HFFc6 (cell line): ENCODE measurements at regions not wholly inside any gene's neighbourhood (a gene's known extent, or its start where the extent isn't known, plus 50 kb on each side); places are given as distances from the start of the nearest gene placed in this dataset.

ENCODE experiments used
- DNase-seq: peaks from one replicate; pipeline ENCODE4 v3.0.0-alpha.2; 2018
- H3K27ac Mint-ChIP-seq: 2 replicates; pipeline ENCODE4 v1.8.0; 2020; ENCODE audit warnings: mild to moderate bottlenecking, mixed read lengths
- H3K27me3 Mint-ChIP-seq: 2 replicates; pipeline ENCODE4 v1.8.0; 2021; ENCODE audit warnings: mild to moderate bottlenecking, moderate library complexity, mixed read lengths; ENCODE audit not compliant: insufficient read depth
- H3K36me3 Mint-ChIP-seq: 2 replicates; pipeline ENCODE4 v1.8.0; 2021; ENCODE audit warnings: low read depth, mixed read lengths
- H3K4me1 Mint-ChIP-seq: 2 replicates; pipeline ENCODE4 v1.8.0; 2020; ENCODE audit warnings: low read depth, mixed read lengths
- H3K4me3 Mint-ChIP-seq: 2 replicates; pipeline ENCODE4 v1.8.0; 2020; ENCODE audit warnings: mild to moderate bottlenecking, moderate library complexity, mixed read lengths
- H3K9me3 Mint-ChIP-seq: 2 replicates; pipeline ENCODE4 v1.8.0; 2020; ENCODE audit warnings: mild to moderate bottlenecking, mixed read lengths
- TF ChIP-seq, protein P1 (sequence below): fragments of 200-600 bp; sonication (generic); IDR thresholded peaks from 2 replicates; pipeline ENCODE4 v1.5.0; 2021; ENCODE audit warnings: antibody characterized with exemption, mild to moderate bottlenecking

DNA sequence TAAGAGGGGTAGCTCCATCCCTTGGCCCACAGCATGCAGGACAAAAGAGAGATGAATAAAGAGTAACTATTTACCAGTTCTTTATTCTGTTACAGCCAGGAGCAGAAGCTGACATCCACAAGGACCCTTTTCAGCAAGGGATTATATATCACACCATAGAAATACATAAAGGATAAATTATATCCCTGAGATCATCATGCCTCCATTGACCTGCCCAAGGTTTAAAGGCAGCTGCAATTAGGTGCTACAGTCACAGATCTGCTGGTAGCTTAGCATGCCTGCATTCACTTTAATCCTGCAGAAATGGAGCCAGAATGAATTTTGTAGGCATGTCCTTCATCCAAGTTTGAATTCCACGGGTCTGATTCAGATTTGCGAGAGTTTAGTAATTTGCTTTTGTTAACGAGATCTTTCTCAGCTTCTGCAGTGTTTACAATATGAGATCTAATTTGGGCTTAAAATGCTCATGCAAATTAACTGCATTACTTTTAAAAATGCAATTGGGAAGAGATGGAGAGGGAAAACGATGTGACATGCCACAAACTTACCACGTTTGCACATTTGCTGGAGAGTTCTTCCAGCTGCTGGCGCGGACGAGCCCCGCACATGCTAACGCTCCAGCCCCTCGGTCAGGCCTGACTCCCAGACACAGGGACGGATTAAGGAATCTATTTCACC is 327.0 kb upstream of the NOCT start:
- peaks cover 5% of the 10 kb centered on the region; the same call in 1 of the 2 replicates for H3K4me1 Mint-ChIP-seq
- no peak overlapping the region for H3K27ac Mint-ChIP-seq
- TF ChIP-seq, protein P1, sequence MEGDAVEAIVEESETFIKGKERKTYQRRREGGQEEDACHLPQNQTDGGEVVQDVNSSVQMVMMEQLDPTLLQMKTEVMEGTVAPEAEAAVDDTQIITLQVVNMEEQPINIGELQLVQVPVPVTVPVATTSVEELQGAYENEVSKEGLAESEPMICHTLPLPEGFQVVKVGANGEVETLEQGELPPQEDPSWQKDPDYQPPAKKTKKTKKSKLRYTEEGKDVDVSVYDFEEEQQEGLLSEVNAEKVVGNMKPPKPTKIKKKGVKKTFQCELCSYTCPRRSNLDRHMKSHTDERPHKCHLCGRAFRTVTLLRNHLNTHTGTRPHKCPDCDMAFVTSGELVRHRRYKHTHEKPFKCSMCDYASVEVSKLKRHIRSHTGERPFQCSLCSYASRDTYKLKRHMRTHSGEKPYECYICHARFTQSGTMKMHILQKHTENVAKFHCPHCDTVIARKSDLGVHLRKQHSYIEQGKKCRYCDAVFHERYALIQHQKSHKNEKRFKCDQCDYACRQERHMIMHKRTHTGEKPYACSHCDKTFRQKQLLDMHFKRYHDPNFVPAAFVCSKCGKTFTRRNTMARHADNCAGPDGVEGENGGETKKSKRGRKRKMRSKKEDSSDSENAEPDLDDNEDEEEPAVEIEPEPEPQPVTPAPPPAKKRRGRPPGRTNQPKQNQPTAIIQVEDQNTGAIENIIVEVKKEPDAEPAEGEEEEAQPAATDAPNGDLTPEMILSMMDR: no peak
- no peaks in the 10 kb centered on the region for H3K36me3 Mint-ChIP-seq
- no peaks in the 10 kb centered on the region; the same call in 1 of the 2 replicates for H3K9me3 Mint-ChIP-seq
- no peak for DNase-seq
- H3K27me3 Mint-ChIP-seq: peaks cover 27% of the 10 kb centered on the region
- no peak overlapping the region for H3K4me3 Mint-ChIP-seq

DNA sequence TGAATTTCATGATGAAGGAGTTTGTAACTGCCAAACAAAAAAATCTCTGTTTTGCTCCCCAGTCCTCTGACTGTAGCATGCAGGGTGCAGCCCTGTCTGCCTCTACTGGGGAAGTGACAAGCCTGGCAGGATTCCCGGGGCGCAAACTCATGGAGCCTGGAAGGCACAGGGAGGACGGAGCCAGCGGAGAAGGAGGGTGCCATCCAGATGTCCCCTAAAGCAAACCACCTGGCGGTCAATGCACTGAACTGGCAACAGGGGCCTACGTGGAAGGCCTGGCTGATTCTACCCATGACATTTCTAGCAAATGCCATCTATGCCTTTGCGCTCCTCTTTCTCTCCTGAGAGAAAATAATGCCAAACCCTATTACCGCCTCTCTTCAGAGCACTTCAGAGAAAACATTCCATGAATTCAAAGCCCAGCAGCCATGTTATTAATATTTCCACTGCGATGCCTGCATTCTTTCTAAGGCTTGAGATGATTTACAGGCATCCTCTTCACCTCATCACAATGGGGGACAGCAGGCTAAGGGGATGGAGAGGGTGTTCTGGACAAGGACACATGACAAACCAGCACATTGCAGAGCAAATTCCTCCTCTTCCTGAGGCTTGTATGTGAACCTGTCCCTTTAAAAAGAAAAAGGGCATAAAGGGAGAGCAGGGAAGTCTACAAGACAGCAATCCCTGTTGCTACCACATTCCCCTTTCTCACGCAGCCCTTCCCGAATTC is 329.3 kb upstream of the NOCT start:
- no peak for DNase-seq
- Mint-ChIP-seq H3K4me1 (peaks cover 6% of the 10 kb centered on the region), H3K9me3 (no peaks in the 10 kb centered on the region; the same call in 1 of the 2 replicates), H3K27ac (no peak overlapping the region), H3K36me3 (no peaks in the 10 kb centered on the region), H3K4me3 (no peak overlapping the region), H3K27me3 (peaks cover 29% of the 10 kb centered on the region)
- TF ChIP-seq, protein P1: no peak

DNA sequence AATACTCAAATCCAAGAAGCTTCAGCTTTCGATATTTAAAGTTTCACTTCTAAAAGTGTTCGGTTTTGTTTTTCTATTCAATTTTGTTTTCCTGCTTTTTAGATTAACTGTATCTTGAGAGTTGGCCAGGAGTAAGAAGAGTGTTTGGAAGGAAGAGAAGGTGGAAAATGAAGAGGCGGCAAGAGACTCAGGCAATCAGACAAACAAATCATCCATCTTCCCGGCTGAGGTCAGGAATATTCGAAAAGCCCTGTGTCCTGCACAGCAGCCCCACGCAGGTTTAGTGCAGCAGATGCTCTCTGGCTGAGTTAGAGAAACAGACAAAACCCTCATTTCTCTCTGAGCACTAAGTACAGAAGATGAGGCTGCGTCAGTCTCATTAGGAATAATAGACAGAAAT is 330.3 kb upstream of the NOCT start:
- Mint-ChIP-seq H3K4me1 (peaks cover 15% of the 10 kb centered on the region), H3K27ac (no peak overlapping the region), H3K4me3 (no peak overlapping the region), H3K27me3 (peaks cover 27% of the 10 kb centered on the region), H3K9me3 (no peaks in the 10 kb centered on the region; the same call in 1 of the 2 replicates), H3K36me3 (no peaks in the 10 kb centered on the region)
- TF ChIP-seq, protein P1: no peak
- no peak for DNase-seq

DNA sequence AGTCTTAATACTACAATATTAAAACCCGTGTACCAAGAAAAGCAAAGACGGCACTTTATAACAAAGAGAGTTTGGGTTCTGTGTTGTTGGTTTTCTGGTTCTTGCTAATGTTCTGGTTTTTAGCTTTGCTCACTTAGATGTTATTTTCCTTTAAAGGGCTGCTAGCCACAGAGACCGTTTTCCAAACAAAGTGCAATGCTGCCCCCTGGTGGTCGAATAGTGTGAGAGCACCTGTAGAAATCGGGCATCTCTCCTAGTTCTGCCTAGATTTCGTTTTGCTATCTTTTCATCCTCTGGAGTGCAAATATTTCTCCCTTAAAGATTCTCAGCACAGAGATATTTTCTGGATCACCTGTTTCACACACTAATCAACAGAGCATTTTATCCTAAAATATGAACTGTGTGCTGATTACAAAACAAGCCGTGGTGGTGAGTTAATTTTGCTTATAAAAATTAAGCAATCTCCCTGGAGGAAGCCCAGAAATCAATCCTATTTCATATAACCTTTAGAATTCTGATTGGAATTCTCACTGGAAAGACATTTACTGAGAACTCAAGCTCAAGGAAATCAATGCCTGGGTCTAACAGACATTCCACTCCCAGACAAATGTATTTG is 334.5 kb upstream of the NOCT start:
- H3K4me3 Mint-ChIP-seq: peak overlapping the region; percentile 61
- H3K9me3 Mint-ChIP-seq: no peaks in the 10 kb centered on the region; the same call in 1 of the 2 replicates
- TF ChIP-seq, protein P1: peak; percentile 99
- no peak overlapping the region for H3K27ac Mint-ChIP-seq
- peak; percentile 56 for DNase-seq
- H3K4me1 Mint-ChIP-seq: peaks cover 10% of the 10 kb centered on the region; the same call in 1 of the 2 replicates
- peaks cover 27% of the 10 kb centered on the region for H3K27me3 Mint-ChIP-seq
- H3K36me3 Mint-ChIP-seq: no peaks in the 10 kb centered on the region

DNA sequence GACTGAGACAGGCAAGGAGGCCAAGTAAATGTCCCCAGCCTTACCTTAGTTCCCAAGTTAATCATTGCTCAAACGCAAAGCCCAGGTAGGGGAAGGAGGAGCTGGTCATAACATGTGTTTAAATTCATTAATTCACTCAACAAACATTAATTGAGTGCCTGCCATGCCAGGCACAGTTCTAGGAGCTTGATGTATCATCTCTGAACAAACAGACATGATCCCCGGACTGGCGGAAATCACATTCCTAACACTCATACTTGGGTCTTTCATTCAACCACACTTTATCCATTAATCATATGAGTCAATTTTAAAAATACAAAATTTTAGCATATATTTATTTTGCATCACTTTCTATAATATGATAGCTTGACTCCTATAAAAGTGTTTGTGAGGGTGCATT is 335.3 kb upstream of the NOCT start:
- no peaks in the 10 kb centered on the region for H3K36me3 Mint-ChIP-seq
- H3K27ac Mint-ChIP-seq: no peak overlapping the region
- H3K27me3 Mint-ChIP-seq: peaks cover 19% of the 10 kb centered on the region
- TF ChIP-seq, protein P1: no peak
- H3K4me3 Mint-ChIP-seq: no peak overlapping the region
- H3K4me1 Mint-ChIP-seq: peaks cover 10% of the 10 kb centered on the region; the same call in 1 of the 2 replicates
- DNase-seq: no peak
- H3K9me3 Mint-ChIP-seq: no peaks in the 10 kb centered on the region; the same call in 1 of the 2 replicates
